Ramos (cell line): ENCODE measurements at regions not wholly inside any gene's neighbourhood (a gene's known extent, or its start where the extent isn't known, plus 50 kb on each side); places are given as distances from the start of the nearest gene placed in this dataset.
"Not testable (repeated sequence)": the region's sequence is repeated elsewhere in the genome, so short reads cannot be mapped to it uniquely, and the experiment has no call there.

ENCODE experiments used
- in situ Hi-C: fragments of 300-500 bp; cut with MboI; formaldehyde crosslinking; loops from one replicate; pipeline ENCODE4 v1.14.3; 2022; ENCODE audit warnings: low sequenced_read_pairs; ENCODE audit not compliant: unreplicated experiment

DNA sequence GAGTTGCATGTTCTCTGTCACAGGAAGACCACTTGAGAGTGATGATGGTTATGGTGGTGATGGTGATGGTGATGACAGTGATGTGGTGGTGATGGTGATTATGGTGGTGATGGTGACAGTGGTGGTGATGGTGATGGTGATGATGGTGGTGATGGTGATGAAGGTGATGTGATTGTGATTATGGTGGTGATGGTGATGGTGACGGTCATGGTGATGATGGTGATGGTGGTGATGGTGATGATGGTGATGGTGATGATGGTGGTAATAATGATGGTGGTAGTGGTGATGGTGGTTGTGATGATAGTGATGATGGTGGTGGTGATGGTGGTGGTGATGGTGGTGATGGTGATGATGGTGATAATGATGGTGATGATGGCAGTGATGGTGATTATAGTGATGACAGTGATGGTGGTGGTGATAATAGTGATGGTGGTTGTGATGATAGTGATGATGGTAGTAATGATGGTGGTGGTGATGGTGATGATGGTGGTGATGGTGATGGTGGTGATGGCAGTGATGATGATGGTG is 93.7 kb downstream of the ASB1 start:
- in situ Hi-C loops, result no loop called here

- in situ Hi-C loops, result no loop called here
These were observed 94.3 kb downstream of the ASB1 start for GRCh38 chr2:238521002-238521401.

DNA sequence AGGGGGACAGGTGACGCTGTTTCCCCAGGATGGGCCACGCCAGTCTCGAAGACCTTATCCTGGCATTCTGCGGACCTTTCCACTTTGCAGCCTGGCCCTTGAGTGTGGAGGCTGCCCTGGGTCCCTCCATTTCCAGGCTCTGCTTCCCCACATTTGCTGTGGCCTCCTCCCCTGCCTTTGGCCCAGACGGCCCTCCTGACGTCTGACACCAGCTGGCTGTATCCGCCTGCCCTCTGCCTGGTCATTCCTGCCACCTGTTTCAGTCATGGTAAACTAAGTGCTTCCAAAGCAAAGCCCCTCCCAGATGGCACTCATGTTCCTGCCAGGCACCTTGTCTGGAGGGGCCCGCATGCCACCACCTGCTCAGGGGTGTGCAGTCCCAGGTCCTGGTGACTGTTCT is 95.1 kb downstream of the ASB1 start:
- in situ Hi-C loops, result no loop called here

GRCh38 chr2:238523158-238524110 is 96.7 kb downstream of the ASB1 start:
- in situ Hi-C loops, result no loop called here

DNA sequence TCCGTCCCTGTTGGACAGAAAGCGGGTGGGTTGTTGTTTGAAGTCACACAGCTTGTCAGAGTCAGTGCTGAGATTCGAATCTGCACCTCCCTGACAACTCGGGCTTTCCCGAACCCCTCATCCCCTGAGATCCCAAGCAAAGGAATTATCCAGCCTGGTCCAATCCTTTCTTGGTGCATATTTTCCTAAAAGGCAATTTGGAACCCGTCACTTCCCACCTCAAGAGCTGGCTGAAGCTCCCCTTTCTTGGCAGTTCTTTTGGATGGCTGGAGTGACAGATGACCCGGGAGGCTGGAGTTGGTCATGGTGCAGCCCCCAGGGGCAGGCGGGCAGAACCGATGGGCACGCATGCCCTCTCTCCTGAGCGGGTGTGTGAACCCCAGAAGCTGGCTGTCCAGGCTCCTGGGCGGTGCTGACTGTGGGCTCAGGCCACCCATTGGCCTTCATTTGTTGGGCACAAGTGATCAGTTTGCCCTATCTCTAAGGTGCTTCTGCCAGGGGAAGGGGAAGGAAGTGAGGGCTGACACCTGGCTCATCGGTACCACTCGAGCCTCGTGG is 97.8 kb downstream of the ASB1 start:
- in situ Hi-C loops, result no loop called here

DNA sequence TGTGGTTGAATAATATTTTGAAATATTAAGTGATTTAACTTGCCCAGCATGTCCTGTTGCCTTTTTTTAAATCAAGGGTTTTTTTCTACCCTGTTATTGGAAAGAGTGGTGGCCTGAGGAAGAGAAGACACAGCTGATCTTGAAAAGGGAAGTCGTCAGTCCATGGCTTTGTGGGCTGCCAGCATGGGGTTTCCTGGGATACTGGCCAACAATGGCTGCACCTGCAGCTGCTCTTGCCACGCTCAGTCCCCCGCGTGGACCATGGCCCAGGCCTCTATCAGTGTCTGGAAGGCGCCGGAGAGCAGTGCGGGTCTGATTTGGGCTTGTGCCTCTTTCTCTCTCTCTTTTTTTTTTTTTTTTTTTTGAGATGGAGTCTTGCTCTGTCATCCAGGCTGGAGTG is 99.3 kb downstream of the ASB1 start:
- in situ Hi-C loops, result no loop called here

GRCh38 chr2:238527565-238527964 is 100.8 kb downstream of the ASB1 start:
- in situ Hi-C loops, result no loop called here

GRCh38 chr2:238528953-238529781 is 102.4 kb downstream of the ASB1 start:
- in situ Hi-C loops, result no loop called here

DNA sequence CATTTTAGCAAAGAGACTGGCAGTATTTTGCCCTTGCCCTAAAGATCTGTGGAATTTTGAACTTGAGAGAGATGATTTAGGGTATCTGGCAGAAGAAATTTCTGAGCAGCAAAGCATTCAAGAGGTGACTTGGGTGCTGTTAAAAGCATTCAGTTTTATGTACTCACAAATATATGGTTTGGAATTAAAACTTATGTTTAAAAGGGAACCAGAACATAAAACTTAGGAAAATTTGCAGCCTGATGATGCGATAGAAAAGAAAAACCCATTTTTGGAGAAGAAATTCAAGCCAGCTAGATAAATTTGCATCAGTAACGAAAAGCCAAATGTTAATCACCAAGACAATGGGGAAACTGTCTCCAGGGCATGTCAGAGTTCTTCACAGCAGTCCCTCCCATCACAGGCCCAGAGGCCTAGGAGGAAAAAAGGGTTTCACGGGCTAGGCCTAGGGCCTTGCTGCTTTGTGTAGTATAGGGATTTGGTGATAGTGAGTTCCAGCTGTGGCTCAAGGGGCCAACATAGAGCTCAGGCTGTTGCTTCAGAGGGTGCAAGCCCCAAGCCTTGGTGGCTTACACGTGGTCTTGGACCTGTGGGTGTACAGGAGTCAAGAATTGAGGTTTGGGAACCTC is 104.4 kb downstream of the ASB1 start:
- in situ Hi-C loops, result not testable (repeated sequence)

GRCh38 chr2:238543732-238544131 is 117.0 kb downstream of the ASB1 start:
- in situ Hi-C loops, result not testable (repeated sequence)

DNA sequence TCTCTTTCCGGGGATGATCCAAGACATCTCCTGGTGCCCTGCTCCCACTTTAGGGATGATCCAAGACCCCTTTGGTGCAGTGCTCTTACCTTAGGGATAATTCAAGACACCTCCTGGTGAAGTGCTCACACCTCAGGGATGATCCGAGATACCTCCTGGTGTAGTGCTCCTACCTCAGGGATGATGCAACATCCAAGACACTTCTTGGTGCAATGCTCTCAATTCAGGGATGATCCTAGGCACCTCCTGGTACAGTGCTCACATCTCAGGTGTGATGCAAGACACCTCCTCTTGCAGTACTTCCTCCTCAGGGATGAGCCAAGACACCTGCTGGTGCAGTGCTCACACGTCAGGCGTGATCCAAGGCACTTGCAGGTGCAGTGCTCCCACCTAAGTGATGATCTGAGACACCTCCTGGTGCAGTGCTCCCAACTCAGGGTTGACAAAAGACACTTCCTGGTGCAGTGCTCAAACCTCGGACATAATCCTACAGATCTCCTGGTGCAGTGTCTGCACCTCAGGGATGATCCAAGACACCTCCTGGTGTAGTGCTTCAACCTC is 122.3 kb downstream of the ASB1 start:
- in situ Hi-C loops, result no loop called here

DNA sequence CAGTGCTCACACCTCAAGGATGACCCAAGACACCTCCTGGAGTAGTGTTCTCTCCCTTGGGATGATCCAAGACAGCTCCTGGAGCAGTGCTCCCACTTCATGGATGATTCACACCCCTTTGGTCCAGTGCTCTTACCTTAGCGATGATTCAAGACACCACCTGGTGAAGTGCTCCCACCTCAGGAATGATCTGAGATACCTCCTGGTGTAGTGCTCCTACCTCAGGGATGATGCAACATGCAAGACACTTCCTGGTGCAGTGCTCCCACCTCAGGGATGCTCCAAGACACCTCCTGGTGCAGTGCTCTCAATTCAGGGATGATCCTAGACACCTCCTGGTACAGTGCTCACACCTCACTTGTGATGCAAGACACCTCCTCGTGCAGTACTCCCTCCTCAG is 123.1 kb downstream of the ASB1 start:
- in situ Hi-C loops, result no loop called here

GRCh38 chr2:238551091-238551490 is 124.4 kb downstream of the ASB1 start:
- in situ Hi-C loops, result no loop called here

- in situ Hi-C loops, result no loop called here
These were observed 125.5 kb downstream of the ASB1 start for GRCh38 chr2:238552226-238552625.

- in situ Hi-C loops, result no loop called here
These were observed 126.4 kb downstream of the ASB1 start for GRCh38 chr2:238553159-238553558.

DNA sequence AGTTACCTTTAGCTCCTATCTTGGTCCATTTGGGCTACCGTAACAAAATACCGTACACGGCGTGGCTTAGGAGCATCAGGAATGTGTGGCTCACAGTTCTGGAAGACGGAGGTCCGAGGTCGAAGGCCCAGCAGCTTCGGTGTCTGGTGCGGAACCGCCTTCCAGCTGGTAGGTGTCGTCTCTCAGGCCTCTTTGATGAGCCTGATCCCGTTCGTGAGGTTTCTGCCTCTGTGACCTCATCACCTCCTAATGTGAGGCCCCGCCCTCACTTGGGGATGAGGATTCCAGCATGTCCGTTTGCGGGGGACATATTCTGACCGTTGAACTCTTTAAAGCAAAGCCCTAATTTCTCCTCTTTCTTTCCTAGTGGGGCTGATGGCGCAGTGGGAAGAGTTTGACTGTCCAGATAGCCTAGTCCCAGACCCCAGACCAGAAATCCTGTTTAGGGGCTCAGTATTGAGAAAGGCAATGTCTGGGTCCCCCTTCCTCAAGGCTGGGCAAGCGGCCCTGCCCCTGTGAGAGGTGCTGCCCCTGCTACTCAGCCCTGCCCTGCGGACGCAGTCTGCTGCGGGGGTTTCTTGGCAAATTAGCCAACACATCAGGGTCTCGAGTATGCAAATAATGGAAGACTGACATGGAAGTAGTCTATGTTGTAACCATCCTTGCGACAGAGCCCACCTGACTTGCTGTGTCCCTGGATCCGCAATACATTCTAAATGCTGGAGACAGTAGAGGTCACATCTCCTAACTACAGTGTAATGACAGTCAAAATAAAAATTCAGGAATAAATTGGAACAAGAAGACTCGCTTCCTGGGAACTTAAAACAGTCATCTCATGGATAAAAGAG is 128.0 kb downstream of the ASB1 start:
- in situ Hi-C loops, result no loop called here

DNA sequence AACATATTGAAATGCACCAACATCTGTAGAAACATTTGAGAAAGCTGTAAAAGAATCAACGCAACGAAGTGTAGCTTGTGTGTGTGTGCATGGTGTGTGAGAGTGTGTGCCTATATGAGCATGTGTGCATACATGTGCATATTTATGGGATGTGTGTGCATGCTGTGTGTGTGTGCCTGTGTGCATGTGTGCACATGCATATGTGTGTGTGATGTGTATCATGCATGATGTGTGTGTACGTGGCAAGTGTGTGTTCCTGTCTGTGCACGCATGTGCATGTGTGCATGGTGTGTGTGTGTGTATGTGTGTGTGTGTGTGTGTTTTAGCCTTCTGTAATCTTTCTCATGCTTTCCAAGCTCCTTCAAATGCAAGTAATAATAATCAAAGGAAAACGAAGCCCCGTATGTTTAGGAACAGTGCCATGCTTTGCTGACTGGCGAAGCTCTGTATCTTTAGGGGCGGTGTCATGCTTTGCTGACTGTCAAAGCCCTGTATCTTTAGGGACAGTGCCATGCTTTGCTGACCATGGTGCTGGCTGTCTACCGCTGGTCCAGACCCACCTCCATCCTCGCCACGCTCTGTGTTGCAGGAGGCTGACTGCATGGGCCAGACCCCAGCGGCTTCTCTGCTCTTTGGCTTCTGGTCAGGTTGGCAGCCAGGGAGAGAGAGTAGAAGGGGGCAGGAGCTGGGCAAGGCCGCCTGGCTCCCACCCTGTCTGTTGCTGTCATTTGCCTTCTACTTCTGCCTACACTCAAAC is 129.2 kb downstream of the ASB1 start:
- in situ Hi-C loops, result no loop called here

DNA sequence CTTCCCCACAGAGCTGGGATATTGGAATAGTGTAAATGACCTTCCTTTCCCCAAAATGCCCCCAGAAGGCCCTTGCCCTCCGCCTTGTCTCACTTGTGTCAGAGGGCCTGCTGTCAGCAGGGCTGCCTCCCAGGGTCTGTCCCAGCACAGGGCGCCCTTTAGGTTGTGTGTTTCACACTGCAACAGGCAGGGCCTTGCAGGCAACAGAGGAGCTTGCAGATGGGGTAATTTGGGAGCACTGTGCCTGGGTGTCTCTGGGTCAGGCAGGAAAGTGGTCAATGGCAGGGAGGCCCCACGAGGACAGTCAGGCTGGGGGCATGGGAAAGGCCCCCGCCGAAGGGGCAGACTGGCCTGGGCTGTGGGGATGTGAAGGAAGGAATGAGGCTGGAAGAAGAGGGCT is 130.7 kb downstream of the ASB1 start:
- in situ Hi-C loops, result no loop called here
